ENCODE measurements at regions not wholly inside any gene's neighbourhood (a gene's known extent, or its start where the extent isn't known, plus 50 kb on each side); places are given as distances from the start of the nearest gene placed in this dataset.

DNA sequence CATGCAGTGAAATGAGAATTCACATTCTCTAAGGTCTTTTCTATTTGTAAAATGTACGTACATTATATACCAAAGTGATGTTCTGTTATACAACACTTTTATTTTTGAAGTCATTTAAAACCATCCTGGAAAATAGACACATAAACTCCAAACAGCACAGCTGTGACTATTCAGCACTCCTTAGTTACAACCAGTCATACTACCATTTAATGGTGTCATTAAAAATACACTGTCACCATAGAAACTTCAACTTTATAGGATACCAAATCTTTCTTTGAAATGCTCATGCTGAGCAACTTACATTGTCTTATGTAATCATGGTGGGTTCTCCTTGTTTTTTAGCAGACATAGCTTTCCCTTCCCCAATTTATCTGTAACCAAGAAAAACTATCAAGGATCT is 85.3 kb downstream of the METTL4 start:
- no peak for TF ChIP-seq CTCF (IDR thresholded peaks at IDR 0.05)
- no peak for TF ChIP-seq POLR2A (IDR thresholded peaks at IDR 0.05)

All from right lobe of liver (tissue), 4 donors.